WTC11 (cell line): ENCODE measurements at regions not wholly inside any gene's neighbourhood (a gene's known extent, or its start where the extent isn't known, plus 50 kb on each side); places are given as distances from the start of the nearest gene placed in this dataset.

Experiments
- ATAC-seq: fragments of 200-7000 bp; cut with Tn5 transposase; 2 replicates; pipeline ENCODE4 v1.10.0; 2021; ENCODE audit warnings: mild to moderate bottlenecking, moderate library complexity
- CTCF ChIA-PET: fragments of 300-600 bp; sonication (Branson Sonifier 250); formaldehyde crosslinking; loops from one replicate; lab custom pipeline; 2021; ENCODE audit warnings: antibody characterized with exemption; lab: Charles Lee
- POLR2A ChIA-PET: fragments of 350-600 bp; sonication (Branson Sonifier 250); formaldehyde crosslinking; loops from one replicate; lab custom pipeline; 2021; ENCODE audit warnings: antibody characterized with exemption; lab: Charles Lee
- DNase-seq: peaks from one replicate; pipeline ENCODE4 v3.0.0; 2021; ENCODE audit warnings: low spot score
- H3K27ac Mint-ChIP-seq: 2 replicates; pipeline ENCODE4 v1.8.0; 2021; ENCODE audit warnings: mixed read lengths
- H3K27me3 Mint-ChIP-seq: 2 replicates; pipeline ENCODE4 v1.8.0; 2021; ENCODE audit warnings: low read depth, mild to moderate bottlenecking, moderate library complexity, mixed read lengths
- H3K36me3 Mint-ChIP-seq: 2 replicates; pipeline ENCODE4 v1.8.0; 2021; ENCODE audit warnings: mixed read lengths
- H3K4me1 Mint-ChIP-seq: 2 replicates; pipeline ENCODE4 v1.8.0; 2022; ENCODE audit warnings: mixed read lengths
- H3K4me3 Mint-ChIP-seq: 2 replicates; pipeline ENCODE4 v1.8.0; 2021; ENCODE audit warnings: mild to moderate bottlenecking, moderate library complexity, mixed read lengths
- H3K9me3 Mint-ChIP-seq: 2 replicates; pipeline ENCODE4 v1.8.0; 2021; ENCODE audit warnings: mixed read lengths
- ARID4B ChIP-seq: sonication (generic); formaldehyde crosslinking; IDR thresholded peaks from 2 replicates; pipeline ENCODE4 v1.8.0; 2023; ENCODE audit warnings: missing genetic modification reagents, mild to moderate bottlenecking, borderline replicate concordance
- CDX4 ChIP-seq: fragments of 250-450 bp; sonication (Bioruptor Pico); IDR thresholded peaks from 2 replicates; pipeline ENCODE4 v1.9.0; 2021; ENCODE audit warnings: moderate library complexity, mild to moderate bottlenecking, inconsistent platforms, borderline replicate concordance
- CREM ChIP-seq: sonication (generic); formaldehyde crosslinking; IDR thresholded peaks from 2 replicates; pipeline ENCODE4 v1.8.1; 2022; ENCODE audit warnings: mild to moderate bottlenecking, missing genetic modification reagents, moderate library complexity
- ELF4 ChIP-seq: sonication (generic); formaldehyde crosslinking; IDR thresholded peaks from 2 replicates; pipeline ENCODE4 v1.8.1; 2022; ENCODE audit warnings: low read depth, mild to moderate bottlenecking, moderate library complexity, missing genetic modification reagents
- EMX1 ChIP-seq: fragments of 250-450 bp; sonication (Bioruptor Pico); IDR thresholded peaks from 2 replicates; pipeline ENCODE4 v1.8.0; 2021; ENCODE audit warnings: mild to moderate bottlenecking
- FOXJ3 ChIP-seq: sonication (generic); formaldehyde crosslinking; IDR thresholded peaks from 2 replicates; pipeline ENCODE4 v1.9.0; 2021; ENCODE audit warnings: missing genetic modification reagents, mild to moderate bottlenecking, borderline replicate concordance
- GABPB1 ChIP-seq: sonication (generic); formaldehyde crosslinking; IDR thresholded peaks from 2 replicates; pipeline ENCODE4 v1.8.1; 2023; ENCODE audit warnings: mild to moderate bottlenecking, missing genetic modification reagents
- GRHL2 ChIP-seq: fragments of 250-450 bp; sonication (Bioruptor Pico); IDR thresholded peaks from 2 replicates; pipeline ENCODE4 v1.8.0; 2022; ENCODE audit warnings: mild to moderate bottlenecking, moderate library complexity; ENCODE audit not compliant: insufficient replicate concordance, severe bottlenecking
- JAZF1 ChIP-seq: fragments of 250-450 bp; sonication (Bioruptor Pico); IDR thresholded peaks from 2 replicates; pipeline ENCODE4 v1.9.0; 2021; ENCODE audit warnings: moderate library complexity, mild to moderate bottlenecking, inconsistent platforms
- NFYB ChIP-seq: sonication (generic); formaldehyde crosslinking; conservative IDR thresholded peaks from 2 replicates; pipeline ENCODE4 v1.8.0; 2022; ENCODE audit warnings: low read depth, missing genetic modification reagents
- PRDM15 ChIP-seq: sonication (generic); formaldehyde crosslinking; IDR thresholded peaks from 2 replicates; pipeline ENCODE4 v1.8.0; 2022; ENCODE audit warnings: missing genetic modification reagents
- TP53 ChIP-seq: sonication (generic); formaldehyde crosslinking; IDR thresholded peaks from 2 replicates; pipeline ENCODE4 v1.8.1; 2023; ENCODE audit warnings: mild to moderate bottlenecking, missing genetic modification reagents
- USF2 ChIP-seq: sonication (generic); formaldehyde crosslinking; IDR thresholded peaks from 2 replicates; pipeline ENCODE4 v1.8.1; 2023; ENCODE audit warnings: mild to moderate bottlenecking, missing genetic modification reagents, moderate library complexity
- ZBTB43 ChIP-seq: sonication (generic); formaldehyde crosslinking; IDR thresholded peaks from 2 replicates; pipeline ENCODE4 v1.8.1; 2023; ENCODE audit warnings: mild to moderate bottlenecking, missing genetic modification reagents
- ZMAT4 ChIP-seq: fragments of 250-450 bp; sonication (Bioruptor Pico); IDR thresholded peaks from 2 replicates; pipeline ENCODE4 v1.9.0; 2021; ENCODE audit warnings: mild to moderate bottlenecking
- ZNF121 ChIP-seq: sonication (generic); formaldehyde crosslinking; IDR thresholded peaks from 2 replicates; pipeline ENCODE4 v1.8.0; 2023; ENCODE audit warnings: missing genetic modification reagents
- ZNF317 ChIP-seq: sonication (generic); formaldehyde crosslinking; IDR thresholded peaks from 2 replicates; pipeline ENCODE4 v1.8.1; 2023; ENCODE audit warnings: low read depth, mild to moderate bottlenecking, moderate library complexity, missing genetic modification reagents, borderline replicate concordance
- ZNF512 ChIP-seq: sonication (generic); formaldehyde crosslinking; IDR thresholded peaks from 2 replicates; pipeline ENCODE4 v1.8.1; 2022; ENCODE audit warnings: missing genetic modification reagents, borderline replicate concordance
- ZNF671 ChIP-seq: fragments of 250-450 bp; sonication (Bioruptor Pico); IDR thresholded peaks from 2 replicates; pipeline ENCODE4 v1.8.0; 2021; ENCODE audit warnings: mild to moderate bottlenecking

- no peak for TF ChIP-seq PRDM15 (CRISPR knock-in tag)
These were observed 378.0 kb downstream of the YTHDC2 start (continued) for GRCh38 chr5:113891491-113891890.

GRCh38 chr5:113896789-113897188 lies 383.3 kb downstream of the YTHDC2 start:
- H3K9me3 Mint-ChIP-seq, result no peaks in the 10 kb centered on the region
- H3K36me3 Mint-ChIP-seq, result no peaks in the 10 kb centered on the region
- H3K27ac Mint-ChIP-seq, result no peak overlapping the region
- CTCF ChIA-PET, result interaction anchor here (1.2 kb wide), 1 partner anchor 550 kb away, joined by 3 read pairs; no protein-coding TSS in a partner anchor
- no peaks in the 10 kb centered on the region for H3K27me3 Mint-ChIP-seq
- DNase-seq (no peak), ATAC-seq (no peak)
- TF ChIP-seq ZMAT4 (CRISPR knock-in tag), result no peak
- no peak for TF ChIP-seq FOXJ3 (CRISPR knock-in tag)
- TF ChIP-seq ZNF317 (CRISPR knock-in tag), result no peak
- no peak for TF ChIP-seq EMX1 (CRISPR knock-in tag)
- TF ChIP-seq USF2 (CRISPR knock-in tag), result no peak
- no peak for TF ChIP-seq TP53 (CRISPR knock-in tag)
- no peak for TF ChIP-seq GRHL2
- TF ChIP-seq ZBTB43 (CRISPR knock-in tag), result no peak
- TF ChIP-seq JAZF1 (CRISPR knock-in tag), result no peak
- no peak for TF ChIP-seq ARID4B
- no peak for TF ChIP-seq CDX4
- TF ChIP-seq GABPB1 (CRISPR knock-in tag), result no peak
- TF ChIP-seq ZNF671 (CRISPR knock-in tag), result no peak
- TF ChIP-seq ZNF512 (CRISPR knock-in tag), result no peak
- TF ChIP-seq NFYB, result no peak
- TF ChIP-seq ZNF121 (CRISPR knock-in tag), result no peak
- no peak for TF ChIP-seq ELF4 (CRISPR knock-in tag)
- no peak for TF ChIP-seq CREM
- no peak overlapping the region for H3K4me3 Mint-ChIP-seq
- H3K4me1 Mint-ChIP-seq, result peaks cover 18% of the 10 kb centered on the region
- POLR2A ChIA-PET, result no interaction called here
